ENCODE measurements at regions not wholly inside any gene's neighbourhood (a gene's known extent, or its start where the extent isn't known, plus 50 kb on each side); places are given as distances from the start of the nearest gene placed in this dataset.
"Not testable (repeated sequence)": the region's sequence is repeated elsewhere in the genome, so short reads cannot be mapped to it uniquely, and the experiment has no call there.

DNA sequence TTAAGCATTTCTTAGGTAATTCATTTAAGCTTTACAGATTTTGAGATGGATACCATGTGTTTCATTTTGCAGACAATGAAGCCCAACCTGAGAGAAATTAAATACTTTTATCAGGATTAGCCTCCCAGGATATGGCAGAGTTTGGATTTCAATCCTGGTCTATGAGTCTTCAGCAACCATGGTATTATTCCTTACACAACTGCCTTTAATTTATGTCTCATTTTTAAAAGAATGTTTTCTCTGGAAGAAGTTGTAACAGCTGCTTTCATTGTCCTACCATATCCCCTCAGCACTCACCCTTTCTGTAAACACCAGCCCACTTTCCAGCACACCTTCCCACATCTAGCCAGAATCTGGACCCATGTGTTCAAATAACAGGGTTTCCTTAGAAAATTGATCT is 863.7 kb upstream of the VRK2 start:
- ATAC-seq = no peak

GRCh38 chr2:57185568-57185967 is 861.0 kb upstream of the VRK2 start:
- no peak for ATAC-seq

DNA sequence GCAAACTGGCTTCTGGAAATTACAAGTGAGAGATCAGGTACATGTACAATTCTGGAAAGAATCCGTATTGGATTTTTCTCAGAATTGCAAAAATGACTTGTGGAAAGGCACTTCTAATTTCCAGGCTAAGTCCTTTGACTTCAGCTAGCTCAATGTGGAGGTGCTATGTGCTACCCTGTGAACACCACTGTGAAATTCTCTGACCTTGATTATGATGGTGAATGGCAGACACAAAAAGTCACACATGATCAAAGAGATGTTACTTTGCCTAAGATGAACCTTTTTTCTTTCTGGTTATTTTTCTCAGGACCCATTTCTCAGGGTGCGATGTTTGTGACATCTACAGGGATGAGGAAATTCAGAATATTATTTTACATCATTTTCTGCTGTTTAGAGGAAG is 856.6 kb upstream of the VRK2 start:
- ATAC-seq = no peak

- no peak for ATAC-seq
Observed at GRCh38 chr2:57199663-57200062, 846.9 kb upstream of the VRK2 start.

DNA sequence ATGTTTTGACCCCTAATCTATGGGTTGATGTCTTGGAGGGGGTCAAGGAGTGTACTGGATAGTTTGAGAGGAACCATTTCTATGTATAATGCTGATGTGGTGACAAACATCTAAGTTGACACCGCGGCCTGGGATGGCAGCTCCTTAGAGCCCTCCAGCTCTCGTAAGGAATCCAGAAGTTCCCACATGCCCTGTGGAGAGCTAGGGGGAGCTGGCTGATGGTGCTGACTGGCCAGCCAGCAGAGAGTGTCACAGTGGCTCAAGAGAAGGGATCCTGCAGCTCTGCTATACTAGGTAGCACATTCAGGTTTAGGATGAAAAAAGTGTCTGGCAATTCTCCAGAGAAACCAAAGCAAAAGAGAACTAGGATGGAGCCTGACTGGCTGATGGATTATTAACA is 842.2 kb upstream of the VRK2 start:
- no peak for ATAC-seq

- no peak for ATAC-seq
Observed at GRCh38 chr2:57205241-57205640, 841.4 kb upstream of the VRK2 start.

- no peak for ATAC-seq
Observed at GRCh38 chr2:57207191-57207590, 839.4 kb upstream of the VRK2 start.

- ATAC-seq = no peak
Observed at GRCh38 chr2:57209799-57210198, 836.8 kb upstream of the VRK2 start.

DNA sequence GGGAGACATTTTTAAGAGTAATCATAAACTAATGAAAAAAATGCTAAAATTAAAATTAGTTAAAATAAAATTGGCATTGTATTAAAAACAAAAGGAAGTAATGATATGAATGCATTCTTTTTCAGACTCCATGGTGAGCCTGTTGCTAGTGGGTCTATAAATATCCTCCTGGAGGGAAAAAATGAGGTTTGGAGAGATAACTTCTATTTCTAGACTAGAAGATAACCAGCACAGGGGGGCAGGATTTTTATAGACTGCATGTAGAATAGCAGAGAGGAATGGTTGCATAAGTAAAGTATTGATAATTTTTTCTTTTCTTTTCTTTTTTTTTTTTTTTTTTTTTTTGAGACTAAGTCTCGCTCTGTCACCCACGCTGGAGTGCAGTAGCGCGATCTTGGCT is 835.8 kb upstream of the VRK2 start:
- ATAC-seq = no peak

DNA sequence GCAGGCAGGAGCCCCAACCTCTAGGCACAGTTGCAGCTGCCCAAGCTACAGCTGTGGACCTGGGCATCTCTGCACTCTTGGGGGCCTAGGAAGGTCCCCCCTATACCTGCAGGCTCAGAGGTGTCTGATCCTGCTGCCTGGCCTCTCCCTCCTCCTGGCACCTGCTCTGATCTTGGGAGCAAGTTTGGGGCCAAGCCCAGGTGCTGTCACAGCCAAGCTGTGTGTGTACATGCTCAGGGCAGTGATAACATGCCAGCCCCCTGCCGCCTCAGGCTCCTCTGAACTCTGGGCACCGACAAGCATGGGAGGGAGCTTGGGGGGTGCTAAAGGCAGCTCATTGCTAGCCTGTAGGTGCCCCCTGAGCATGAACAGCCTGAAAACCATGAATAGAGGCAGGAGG is 829.6 kb upstream of the VRK2 start:
- ATAC-seq = no peak

- no peak for ATAC-seq
Observed at GRCh38 chr2:57218206-57218605, 828.4 kb upstream of the VRK2 start.

- not testable (repeated sequence) for ATAC-seq
Observed at GRCh38 chr2:57229706-57230105, 816.9 kb upstream of the VRK2 start.

- not testable (repeated sequence) for ATAC-seq
Observed at GRCh38 chr2:57232341-57232740, 814.3 kb upstream of the VRK2 start.

DNA sequence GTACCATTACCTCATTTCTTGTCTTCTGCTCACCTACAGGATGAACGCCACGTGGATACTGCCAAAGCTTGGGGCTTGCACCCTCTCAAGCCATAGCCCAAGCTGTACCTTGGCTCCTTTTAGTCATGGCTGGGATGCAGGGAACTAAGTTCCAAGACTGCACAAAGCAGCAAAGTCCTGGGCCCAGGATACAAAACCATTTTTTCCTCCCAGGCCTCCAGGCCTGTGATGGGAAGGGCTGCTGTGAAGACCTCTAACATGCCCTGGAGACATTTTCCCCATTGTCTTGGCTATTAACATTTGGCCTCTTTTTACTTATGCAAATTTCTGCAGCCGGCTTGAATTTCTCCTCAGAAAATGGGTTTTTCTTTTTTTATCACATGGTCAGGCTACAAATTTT is 795.1 kb upstream of the VRK2 start:
- ATAC-seq = not testable (repeated sequence)

- ATAC-seq = not testable (repeated sequence)
Observed at GRCh38 chr2:57276408-57276807, 770.2 kb upstream of the VRK2 start.

DNA sequence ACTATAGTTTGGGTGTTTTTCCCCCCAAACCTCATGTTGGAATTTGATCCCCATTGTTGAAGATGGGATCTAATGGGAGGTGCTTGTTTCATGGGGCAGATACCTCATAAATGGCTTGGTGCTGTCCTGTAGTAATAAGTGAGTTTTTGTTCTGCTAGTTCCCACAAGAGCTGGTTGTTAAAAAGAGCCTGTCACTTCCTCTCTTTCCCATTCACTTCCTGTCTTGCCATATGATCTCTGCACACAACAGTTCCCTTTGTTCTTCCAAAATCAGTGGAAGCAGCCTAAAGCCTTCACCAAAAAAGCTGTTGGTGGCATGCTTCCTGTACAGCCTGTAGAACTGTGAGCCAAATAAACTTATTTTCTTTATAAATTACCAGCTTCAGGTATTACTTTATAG is 768.2 kb upstream of the VRK2 start:
- ATAC-seq = no peak

- ATAC-seq = no peak
Observed at GRCh38 chr2:57291209-57291608, 755.4 kb upstream of the VRK2 start.

GRCh38 chr2:57296795-57297517 is 749.6 kb upstream of the VRK2 start:
- no peak for ATAC-seq

- ATAC-seq = no peak
Observed at GRCh38 chr2:57313678-57314077, 732.9 kb upstream of the VRK2 start.

- no peak for ATAC-seq
Observed at GRCh38 chr2:57314682-57315081, 731.9 kb upstream of the VRK2 start.

DNA sequence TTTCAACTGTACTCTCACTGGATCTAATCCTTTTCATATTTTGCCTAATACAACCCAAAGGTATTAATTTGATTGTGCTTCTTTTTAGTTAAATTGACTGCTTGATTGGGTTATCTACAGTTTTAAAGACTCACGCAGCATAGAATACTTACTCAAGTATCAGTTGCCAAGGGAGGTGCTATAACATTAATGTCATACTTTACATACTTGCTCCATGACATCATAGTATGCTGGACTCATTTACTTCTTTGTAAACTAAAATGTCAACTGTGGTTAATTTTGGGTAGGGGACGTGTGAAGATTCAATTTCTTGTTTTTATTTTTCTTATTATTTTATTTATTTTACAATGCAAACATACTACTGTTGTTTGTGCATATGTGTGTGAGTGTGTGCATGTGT is 716.2 kb upstream of the VRK2 start:
- no peak for ATAC-seq

- no peak for ATAC-seq
Observed at GRCh38 chr2:57333221-57333620, 713.4 kb upstream of the VRK2 start.

- ATAC-seq = no peak
Observed at GRCh38 chr2:57343391-57344006, 703.1 kb upstream of the VRK2 start.

DNA sequence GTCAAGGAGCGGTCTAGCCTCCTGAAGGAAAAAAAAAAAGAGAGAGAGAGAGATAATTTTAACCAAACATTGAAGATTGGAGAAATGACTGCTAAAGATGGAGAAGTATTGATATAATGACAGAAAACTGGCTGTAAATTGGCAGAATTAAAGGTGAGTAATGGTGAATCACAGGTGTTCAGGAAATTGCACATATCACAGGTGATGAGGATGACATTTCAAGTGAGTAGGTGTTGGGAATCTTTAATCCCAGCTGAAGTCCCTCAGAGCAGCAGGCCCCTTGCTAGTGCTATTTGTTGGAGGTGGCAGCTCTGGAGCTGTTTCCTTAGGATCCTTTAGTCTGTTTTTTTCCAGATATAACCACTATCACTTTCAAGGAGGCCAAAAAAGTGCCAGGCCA is 678.4 kb upstream of the VRK2 start:
- ATAC-seq = no peak
